IPS-NIHi7 (cell line): ENCODE measurements at regions not wholly inside any gene's neighbourhood (a gene's known extent, or its start where the extent isn't known, plus 50 kb on each side); places are given as distances from the start of the nearest gene placed in this dataset.

Experiments
- DNase-seq: peaks from one replicate; pipeline ENCODE4 v3.0.0; 2012; ENCODE audit warnings: mixed read lengths; ENCODE audit errors: extremely low spot score

DNA sequence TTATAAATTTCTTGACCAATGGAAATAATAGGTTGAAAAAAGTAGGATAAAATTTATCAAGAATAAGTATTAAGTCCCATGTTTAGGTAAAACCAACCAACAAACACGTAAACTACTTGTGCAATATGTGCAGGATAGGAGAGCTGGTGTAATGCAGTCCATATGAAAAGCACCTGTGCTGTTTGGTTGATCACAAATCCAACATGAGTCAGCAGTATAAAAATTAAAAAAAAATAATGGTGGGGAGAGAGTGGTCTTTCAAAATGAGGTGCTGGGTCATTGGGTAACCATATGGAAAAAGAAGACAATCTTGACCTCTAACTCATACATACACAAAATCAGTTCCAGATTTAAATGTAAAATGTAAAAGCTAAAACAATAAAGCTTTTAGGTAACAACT lies 181.8 kb downstream of the HS3ST3B1 start:
- no peak for DNase-seq

DNA sequence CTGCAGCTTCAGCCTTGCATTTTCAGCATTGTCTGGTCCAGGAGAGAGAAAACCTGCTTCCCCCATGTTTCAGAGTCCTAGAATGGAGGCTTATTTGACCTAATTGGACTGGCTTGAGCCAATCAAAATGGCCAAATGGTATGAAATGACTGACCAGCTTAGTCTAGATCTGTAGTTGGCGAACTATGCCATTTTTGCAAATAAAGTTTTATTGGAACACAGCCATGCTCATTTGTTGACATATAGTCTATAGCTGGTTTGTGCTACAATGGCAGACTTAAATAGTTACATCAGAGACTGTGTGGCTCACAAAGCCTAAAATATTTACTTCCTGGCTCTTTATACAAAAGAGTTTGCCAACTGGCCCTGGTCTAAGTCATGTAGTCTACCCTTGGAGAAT lies 180.8 kb downstream of the HS3ST3B1 start:
- no peak for DNase-seq

DNA sequence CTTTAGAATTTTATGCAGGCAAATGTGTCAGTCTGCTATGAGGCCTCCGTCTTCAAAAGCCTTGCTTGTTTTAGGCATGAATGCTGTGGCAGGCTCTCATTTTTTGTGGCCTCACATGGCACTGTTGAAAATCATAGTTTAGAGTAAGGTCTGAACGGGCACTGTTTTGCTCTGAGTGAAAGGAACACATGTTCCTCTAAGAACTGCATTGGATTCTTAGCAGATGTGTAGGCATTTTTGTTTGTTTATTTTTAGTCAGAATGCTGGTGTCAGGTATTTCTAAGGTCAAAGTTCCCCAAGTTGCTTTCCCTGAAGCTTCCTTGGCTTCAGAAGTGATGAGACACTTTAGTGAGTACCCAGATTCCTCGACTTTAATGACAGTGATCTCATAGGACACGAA lies 173.7 kb downstream of the HS3ST3B1 start:
- DNase-seq: no peak

- no peak for DNase-seq
Observed at GRCh38 chr17:14471052-14471451, 170.2 kb downstream of the HS3ST3B1 start.

DNA sequence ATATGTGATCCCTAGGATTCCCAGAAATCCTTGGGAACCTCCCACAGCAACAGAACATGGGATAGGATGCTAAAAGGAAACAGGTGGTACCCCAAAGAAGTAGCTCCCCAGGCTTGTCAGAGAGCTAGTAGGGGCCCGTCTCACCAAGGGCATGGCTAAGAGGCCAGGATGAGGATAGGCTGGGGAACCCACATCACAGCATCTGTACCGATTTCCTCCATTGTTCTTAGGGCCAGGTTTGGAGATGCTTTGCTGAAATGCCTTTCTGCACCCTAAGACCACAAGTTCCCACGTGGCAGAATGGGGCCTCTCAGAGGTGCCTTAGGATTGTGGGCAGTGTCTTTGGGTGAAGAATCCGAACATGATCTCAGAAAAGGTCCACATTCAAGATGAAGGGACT lies 169.5 kb downstream of the HS3ST3B1 start:
- no peak for DNase-seq

GRCh38 chr17:14469971-14470370 lies 169.1 kb downstream of the HS3ST3B1 start:
- DNase-seq: no peak

DNA sequence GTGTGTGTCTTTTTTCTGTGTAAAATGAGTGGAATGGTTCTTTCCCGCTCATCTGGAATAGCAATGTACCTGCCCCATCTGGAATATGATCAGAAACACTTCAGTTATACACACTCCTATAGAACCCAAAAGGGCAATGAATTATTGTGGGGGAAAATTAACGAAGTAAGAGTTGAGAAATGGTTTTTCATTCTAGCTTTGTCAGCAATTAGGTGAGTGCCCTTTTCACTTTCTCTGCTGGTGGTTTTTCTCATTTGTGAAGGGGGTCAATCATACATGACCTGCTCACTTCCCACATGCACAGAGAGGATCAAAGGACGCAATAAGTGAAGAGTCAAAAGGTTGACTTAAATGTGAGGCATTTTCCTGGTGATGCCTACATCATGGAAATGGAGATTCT lies 168.0 kb downstream of the HS3ST3B1 start:
- DNase-seq: no peak

DNA sequence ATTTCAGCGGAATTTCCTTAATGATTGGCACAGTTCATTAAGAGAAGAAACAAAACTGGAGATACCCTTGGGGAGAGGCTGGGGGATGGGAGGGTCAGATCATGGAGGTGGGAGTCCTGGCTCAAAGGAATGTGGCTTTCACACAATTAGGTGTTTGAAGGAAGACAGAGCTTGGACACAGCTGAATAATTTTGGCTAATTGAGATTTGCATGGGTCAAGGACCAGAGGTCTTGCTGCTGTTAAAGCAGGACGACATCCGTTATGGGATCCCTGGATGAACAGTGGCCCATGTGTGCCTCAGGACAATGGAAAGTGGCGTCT lies 160.3 kb downstream of the HS3ST3B1 start:
- no peak for DNase-seq

DNA sequence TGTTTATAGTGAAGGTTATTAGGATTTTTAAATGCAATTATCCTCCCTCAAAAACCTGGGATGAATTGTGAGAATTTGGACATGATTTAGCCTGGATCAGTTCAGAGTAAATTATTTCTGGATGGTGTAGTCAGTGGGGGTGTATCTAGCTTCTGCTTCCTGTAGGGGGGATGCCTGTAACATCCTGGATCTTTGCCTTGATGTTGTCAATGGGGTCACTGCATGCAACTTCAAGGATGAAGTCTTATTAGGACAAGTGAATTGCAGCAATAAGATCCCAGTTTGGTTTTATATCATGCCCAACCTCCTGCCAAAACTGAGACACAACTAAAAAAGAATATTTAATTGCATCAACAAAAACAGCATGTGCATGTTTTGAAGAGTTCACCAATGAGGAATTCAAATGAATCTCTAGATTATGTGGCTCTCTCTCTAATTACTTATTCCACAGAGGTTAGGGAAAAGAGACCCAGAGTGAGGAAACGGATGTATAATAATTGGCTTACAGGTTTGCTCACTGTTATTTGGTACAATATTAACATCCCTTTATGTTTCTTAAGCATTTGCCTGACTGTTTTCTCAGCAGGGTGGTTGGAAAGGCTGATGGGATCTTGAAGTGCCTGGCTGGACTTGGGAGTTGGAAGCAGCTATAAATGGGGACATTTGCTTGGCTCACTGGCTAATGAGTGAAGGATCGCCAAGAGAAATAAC lies 159.8 kb downstream of the HS3ST3B1 start:
- DNase-seq: no peak

DNA sequence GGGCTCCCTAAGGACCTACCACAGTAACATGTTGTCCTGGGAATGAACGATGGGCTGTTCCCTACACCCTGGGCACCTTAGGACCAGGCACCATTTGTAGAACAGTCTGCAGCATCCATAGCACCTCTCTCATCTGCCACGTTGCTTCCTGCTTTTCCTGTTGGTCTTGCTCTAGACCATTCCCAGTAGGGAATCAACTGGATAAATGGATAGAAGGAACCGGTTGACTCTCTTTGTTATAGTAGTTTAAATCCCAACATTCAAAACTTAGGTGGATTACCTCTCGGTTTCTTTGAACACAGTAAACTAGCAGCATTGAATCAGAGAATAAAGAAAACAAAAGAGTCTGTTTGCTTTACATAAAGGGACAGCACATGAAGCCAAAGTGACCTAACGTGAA lies 159.1 kb downstream of the HS3ST3B1 start:
- no peak for DNase-seq

- DNase-seq: no peak
Observed at GRCh38 chr17:14458724-14459123, 157.8 kb downstream of the HS3ST3B1 start.

DNA sequence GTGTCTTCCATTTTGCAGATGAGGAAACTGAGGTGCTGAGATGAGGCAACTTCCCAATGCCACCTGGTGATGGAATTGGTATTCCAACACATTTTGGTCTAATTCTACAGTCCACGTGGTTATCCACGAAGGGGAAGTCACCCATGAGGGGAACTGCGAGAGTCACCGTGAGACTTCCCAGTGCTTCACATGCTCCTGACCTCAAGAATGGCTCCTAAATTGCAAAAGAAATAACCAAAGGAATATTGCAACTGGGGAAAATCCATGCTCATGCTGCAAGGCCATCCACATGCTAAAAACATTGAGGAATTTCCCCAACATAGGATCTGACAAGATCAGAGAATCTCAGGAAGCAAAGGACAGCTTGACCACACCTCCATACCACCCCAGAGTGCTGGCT lies 153.9 kb downstream of the HS3ST3B1 start:
- no peak for DNase-seq

- DNase-seq: no peak
Observed at GRCh38 chr17:14452856-14453255, 152.0 kb downstream of the HS3ST3B1 start.

- no peak for DNase-seq
Observed at GRCh38 chr17:14451729-14452191, 150.9 kb downstream of the HS3ST3B1 start.

- no peak for DNase-seq
Observed at GRCh38 chr17:14448818-14449217, 147.9 kb downstream of the HS3ST3B1 start.

- DNase-seq: no peak
Observed at GRCh38 chr17:14446825-14447224, 145.9 kb downstream of the HS3ST3B1 start.

GRCh38 chr17:14444915-14445314 lies 144.0 kb downstream of the HS3ST3B1 start:
- DNase-seq: no peak

DNA sequence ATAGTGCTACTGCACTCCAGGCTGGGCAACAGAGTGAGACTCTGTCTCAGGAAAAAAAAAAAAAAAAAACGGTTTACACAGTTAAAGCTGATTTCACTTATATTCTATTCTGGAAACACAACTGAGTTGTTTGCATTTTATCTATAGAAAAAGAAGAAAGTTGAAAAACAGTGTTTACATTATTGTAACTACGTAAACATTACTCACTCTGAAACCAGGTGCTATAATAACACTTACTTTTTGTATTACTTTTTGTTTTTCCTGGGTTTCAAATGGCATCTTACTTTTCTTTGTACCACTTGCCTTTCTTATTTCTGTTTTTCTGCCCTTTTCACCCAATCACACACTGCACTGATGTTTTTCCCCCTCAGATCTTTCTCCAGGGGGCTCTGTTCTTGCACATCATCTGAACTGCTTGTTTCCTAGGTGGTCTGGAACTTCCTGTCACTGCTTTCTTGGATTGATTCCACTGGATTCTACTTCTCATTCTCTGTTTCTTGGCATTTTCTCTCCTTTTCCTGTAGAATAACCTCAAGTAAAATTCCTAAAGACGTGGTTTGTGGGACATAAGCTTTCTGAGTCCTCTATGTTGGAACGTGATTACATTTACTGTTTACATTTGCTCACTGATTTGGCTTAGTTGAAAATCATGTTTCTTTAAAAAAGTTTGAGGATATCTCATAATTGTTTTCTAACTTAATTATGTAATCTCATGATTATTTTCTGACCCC lies 142.1 kb downstream of the HS3ST3B1 start:
- no peak for DNase-seq

- no peak for DNase-seq
Observed at GRCh38 chr17:14437176-14437575, 136.3 kb downstream of the HS3ST3B1 start.

DNA sequence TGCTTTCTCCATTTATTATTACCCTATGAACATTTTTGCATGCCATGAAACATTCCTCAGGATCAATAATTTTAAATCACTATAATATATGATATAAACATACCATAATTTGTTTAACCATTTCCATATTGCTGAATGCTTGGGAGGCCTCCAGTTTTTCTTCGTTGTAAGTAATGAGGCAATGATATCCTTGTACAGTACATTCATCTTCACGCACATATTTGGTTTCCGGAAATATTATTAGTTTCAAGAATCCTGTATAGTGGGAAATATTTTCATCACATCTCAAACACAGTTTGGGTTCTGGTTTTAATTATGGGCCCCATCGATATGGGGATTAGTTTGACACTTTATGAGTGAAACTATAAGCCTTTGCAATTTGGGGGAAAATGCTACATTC lies 135.4 kb downstream of the HS3ST3B1 start:
- no peak for DNase-seq

GRCh38 chr17:14434506-14434905 lies 133.6 kb downstream of the HS3ST3B1 start:
- DNase-seq: no peak

- no peak for DNase-seq
Observed at GRCh38 chr17:14432079-14432478, 131.2 kb downstream of the HS3ST3B1 start.

DNA sequence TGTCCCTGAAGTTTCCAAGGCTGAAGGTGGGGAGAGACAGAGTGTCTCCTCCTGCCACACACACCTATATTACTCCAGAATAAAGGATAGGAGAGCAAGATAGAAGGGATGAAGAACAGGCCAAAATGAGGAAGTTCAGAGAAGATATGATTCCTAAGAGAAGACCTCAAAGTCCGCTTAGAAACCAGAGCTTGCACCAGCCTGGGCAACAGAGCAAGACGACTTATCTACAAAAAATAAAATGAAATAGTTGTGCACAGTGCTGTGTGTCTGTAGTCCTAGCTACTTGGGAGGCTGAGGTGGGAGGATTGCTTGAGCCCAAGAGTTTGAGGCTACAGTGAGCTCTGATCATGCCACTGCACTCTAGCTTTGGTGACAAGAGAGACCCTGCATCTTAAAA lies 128.2 kb downstream of the HS3ST3B1 start:
- no peak for DNase-seq

- no peak for DNase-seq
Observed at GRCh38 chr17:14428648-14429029, 127.8 kb downstream of the HS3ST3B1 start.
